ENCODE measurements at regions not wholly inside any gene's neighbourhood (a gene's known extent, or its start where the extent isn't known, plus 50 kb on each side); places are given as distances from the start of the nearest gene placed in this dataset.

GRCh38 chr6:135798751-135799515 lies 52.6 kb upstream of the PDE7B start:
- Histone ChIP-seq H3K27me3 (ENCODE audit: low read length) (no peaks in the 10 kb centered on the region), H3K4me3 (ENCODE audit: low read length) (no peak overlapping the region), H3K9ac (ENCODE audit: low read length) (no peak overlapping the region), H3K9me3 (ENCODE audit: low read length) (no peaks in the 10 kb centered on the region), H4K20me1 (ENCODE audit: low read length) (no peaks in the 10 kb centered on the region), H3K27ac (ENCODE audit: low read length) (no peak overlapping the region), H3F3A (ENCODE audit: low read length, unreplicated experiment) (no peaks in the 10 kb centered on the region), H2AFZ (ENCODE audit: low read length) (no peak overlapping the region), H3K79me2 (ENCODE audit: low read length) (no peaks in the 10 kb centered on the region), H3K4me1 (ENCODE audit: insufficient read depth, low read length) (no peaks in the 10 kb centered on the region), H3K36me3 (ENCODE audit: low read depth, low read length) (no peaks in the 10 kb centered on the region), H3K4me2 (ENCODE audit: low read length) (no peak overlapping the region), H3K9me2 (replicated peaks; ENCODE audit: low read length) (no peaks in the 10 kb centered on the region)
- BruUV-seq (replicated peaks) = no TSS peak
- ATAC-seq = no peak
- intact Hi-C loops (cut with micrococcal nuclease) = no loop called here
- ChIA-PET POLR2A (ENCODE audit: unreplicated experiment) (no interaction called here), CTCF (no interaction called here)
- DNase-seq = no peak
- no peak for TF ChIP-seq EZH2 (IDR thresholded peaks at IDR 0.05; ENCODE audit: low read length, unreplicated experiment)
- TF ChIP-seq EZH2phosphoT487 (IDR thresholded peaks at IDR 0.05; ENCODE audit: borderline replicate concordance, low read length) = no peak
- TF ChIP-seq CTCF (conservative IDR thresholded peaks at IDR 0.05; ENCODE audit: low read depth, low read length) = no peak
